Smooth muscle cell (in vitro differentiated cells): ENCODE measurements at regions not wholly inside any gene's neighbourhood (a gene's known extent, or its start where the extent isn't known, plus 50 kb on each side); places are given as distances from the start of the nearest gene placed in this dataset.

Experiments used
- DNase-seq: peaks from one replicate; lab custom pipeline; 2025; ENCODE audit not compliant: unreplicated experiment; lab: John Stamatoyannopoulos, UW
- H2AFZ ChIP-seq: fragments of 200-600 bp; sonication (generic); 2 replicates; pipeline ENCODE4 v1.6.0; 2016; ENCODE audit warnings: antibody characterized with exemption, low read depth, mild to moderate bottlenecking
- H3F3A ChIP-seq: fragments of 200-600 bp; sonication (generic); 2 replicates; pipeline ENCODE4 v1.6.0; 2017; ENCODE audit warnings: antibody characterized with exemption, low read depth
- H3K27ac ChIP-seq: fragments of 200-600 bp; sonication (generic); 2 replicates; pipeline ENCODE4 v1.5.1; 2016; ENCODE audit warnings: low read depth, mild to moderate bottlenecking
- H3K27me3 ChIP-seq: fragments of 200-600 bp; sonication (generic); 2 replicates; pipeline ENCODE4 v1.6.1; 2016; ENCODE audit warnings: low read depth, mild to moderate bottlenecking
- H3K36me3 ChIP-seq: fragments of 200-600 bp; sonication (generic); 2 replicates; pipeline ENCODE4 v1.5.1; 2016; ENCODE audit warnings: low read depth
- H3K4me1 ChIP-seq: fragments of 200-600 bp; sonication (generic); 2 replicates; pipeline ENCODE4 v1.5.1; 2016; ENCODE audit warnings: low read depth
- H3K4me2 ChIP-seq: fragments of 200-600 bp; sonication (generic); 2 replicates; pipeline ENCODE4 v1.6.0; 2016; ENCODE audit warnings: mild to moderate bottlenecking
- H3K4me3 ChIP-seq: fragments of 200-600 bp; sonication (generic); 2 replicates; pipeline ENCODE4 v1.5.1; 2016; ENCODE audit warnings: mild to moderate bottlenecking
- H3K79me2 ChIP-seq: fragments of 200-600 bp; sonication (generic); 2 replicates; pipeline ENCODE4 v1.6.0; 2016; ENCODE audit warnings: low read depth, mild to moderate bottlenecking
- H3K9ac ChIP-seq: fragments of 200-600 bp; sonication (generic); 2 replicates; pipeline ENCODE4 v1.6.0; 2016; ENCODE audit warnings: low read depth
- H3K9me3 ChIP-seq: fragments of 200-600 bp; sonication (generic); replicated peaks from 2 replicates; pipeline ENCODE4 v1.5.1; 2016; ENCODE audit warnings: low read depth
- H4K20me1 ChIP-seq: fragments of 200-600 bp; sonication (generic); 2 replicates; pipeline ENCODE4 v1.6.0; 2016; ENCODE audit warnings: low read depth
- WGBS: methylation state at CpG from one replicate; pipeline ENCODE4 v1.1.7; 2016; ENCODE audit warnings: low lambda C conversion rate; 5-methylcytosine and 5-hydroxymethylcytosine counted together
- TF ChIP-seq, protein P1 (sequence below): fragments of 200-600 bp; sonication (generic); IDR thresholded peaks from 2 replicates; pipeline ENCODE4 v1.5.1; 2017; ENCODE audit warnings: borderline replicate concordance, mild to moderate bottlenecking, antibody characterized with exemption; ENCODE audit not compliant: insufficient read depth, poor library complexity, severe bottlenecking

DNA sequence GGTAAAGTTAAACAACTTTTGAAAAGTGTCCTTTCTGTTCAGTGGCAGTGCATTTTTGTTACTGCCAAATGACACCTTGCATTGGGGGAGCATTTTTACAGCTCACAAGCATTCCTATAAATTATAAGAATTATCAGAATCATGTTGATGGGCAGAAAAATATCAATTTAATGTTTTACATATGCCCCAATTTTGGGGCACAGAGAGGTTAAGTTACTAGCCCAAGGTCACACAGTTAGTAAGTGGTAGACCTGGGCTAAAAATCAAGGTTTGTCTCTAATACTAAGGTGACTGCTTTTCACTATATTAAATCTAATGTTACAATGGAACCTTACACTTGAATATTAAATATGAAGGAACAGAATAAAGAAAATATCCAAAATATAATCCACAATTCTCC, 180.1 kb upstream of the IVNS1ABP start:
- Histone ChIP-seq H3K4me3 (no peak overlapping the region), H3K9me3 (no peaks in the 10 kb centered on the region), H3K4me1 (no peaks in the 10 kb centered on the region), H4K20me1 (no peaks in the 10 kb centered on the region), H3K9ac (no peak overlapping the region), H3K36me3 (no peaks in the 10 kb centered on the region), H3K27me3 (no peaks in the 10 kb centered on the region), H3K79me2 (no peaks in the 10 kb centered on the region), H2AFZ (no peak overlapping the region), H3K4me2 (no peak overlapping the region), H3K27ac (no peak overlapping the region), H3F3A (peaks cover 12% of the 10 kb centered on the region)
- no peak for DNase-seq
- TF ChIP-seq, protein P1, sequence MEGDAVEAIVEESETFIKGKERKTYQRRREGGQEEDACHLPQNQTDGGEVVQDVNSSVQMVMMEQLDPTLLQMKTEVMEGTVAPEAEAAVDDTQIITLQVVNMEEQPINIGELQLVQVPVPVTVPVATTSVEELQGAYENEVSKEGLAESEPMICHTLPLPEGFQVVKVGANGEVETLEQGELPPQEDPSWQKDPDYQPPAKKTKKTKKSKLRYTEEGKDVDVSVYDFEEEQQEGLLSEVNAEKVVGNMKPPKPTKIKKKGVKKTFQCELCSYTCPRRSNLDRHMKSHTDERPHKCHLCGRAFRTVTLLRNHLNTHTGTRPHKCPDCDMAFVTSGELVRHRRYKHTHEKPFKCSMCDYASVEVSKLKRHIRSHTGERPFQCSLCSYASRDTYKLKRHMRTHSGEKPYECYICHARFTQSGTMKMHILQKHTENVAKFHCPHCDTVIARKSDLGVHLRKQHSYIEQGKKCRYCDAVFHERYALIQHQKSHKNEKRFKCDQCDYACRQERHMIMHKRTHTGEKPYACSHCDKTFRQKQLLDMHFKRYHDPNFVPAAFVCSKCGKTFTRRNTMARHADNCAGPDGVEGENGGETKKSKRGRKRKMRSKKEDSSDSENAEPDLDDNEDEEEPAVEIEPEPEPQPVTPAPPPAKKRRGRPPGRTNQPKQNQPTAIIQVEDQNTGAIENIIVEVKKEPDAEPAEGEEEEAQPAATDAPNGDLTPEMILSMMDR, result no peak

DNA sequence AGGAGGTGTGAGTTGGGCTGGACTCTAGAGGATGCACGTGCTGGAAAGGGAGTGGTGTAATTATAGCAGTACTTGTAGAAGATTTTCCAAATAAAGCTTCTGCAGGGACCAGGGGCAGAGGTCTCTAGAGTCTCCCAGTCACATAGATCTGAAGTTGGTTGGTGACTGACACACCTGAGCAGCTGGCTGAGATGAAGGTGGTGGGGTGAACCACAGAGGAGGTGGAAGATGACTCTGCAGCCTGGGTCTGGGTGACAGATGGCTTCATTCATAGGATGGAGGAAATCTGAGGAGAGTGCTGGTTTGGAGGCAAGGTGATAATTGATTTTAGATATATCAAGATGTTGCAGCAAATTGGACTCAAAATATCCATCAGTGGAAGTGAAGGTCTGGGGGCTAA, 178.9 kb upstream of the IVNS1ABP start:
- Histone ChIP-seq H3K9ac (no peak overlapping the region), H3F3A (peaks cover 12% of the 10 kb centered on the region), H4K20me1 (no peaks in the 10 kb centered on the region), H3K4me3 (no peak overlapping the region), H3K4me1 (no peaks in the 10 kb centered on the region), H3K36me3 (no peaks in the 10 kb centered on the region), H3K4me2 (no peak overlapping the region), H2AFZ (no peak overlapping the region), H3K79me2 (no peaks in the 10 kb centered on the region), H3K9me3 (no peaks in the 10 kb centered on the region), H3K27me3 (no peaks in the 10 kb centered on the region), H3K27ac (no peak overlapping the region)
- 50% methylated on average over 1 of the region's 1 CpG for WGBS
- TF ChIP-seq, protein P1, result no peak
- no peak for DNase-seq

GRCh38 chr1:185495007-185495406, 178.0 kb upstream of the IVNS1ABP start:
- Histone ChIP-seq H3K27me3 (no peaks in the 10 kb centered on the region), H3K4me2 (no peak overlapping the region), H3K4me3 (no peak overlapping the region), H3F3A (peaks cover 6% of the 10 kb centered on the region), H3K9ac (no peak overlapping the region), H3K9me3 (no peaks in the 10 kb centered on the region), H3K4me1 (no peaks in the 10 kb centered on the region), H2AFZ (no peak overlapping the region), H3K27ac (no peak overlapping the region), H3K36me3 (no peaks in the 10 kb centered on the region), H4K20me1 (no peaks in the 10 kb centered on the region), H3K79me2 (no peaks in the 10 kb centered on the region)
- TF ChIP-seq, protein P1, result no peak
- no peak for DNase-seq

- DNase-seq, result no peak
- TF ChIP-seq, protein P1, result no peak
- Histone ChIP-seq H3K9me3 (no peaks in the 10 kb centered on the region), H3K36me3 (no peaks in the 10 kb centered on the region), H3K4me3 (no peak overlapping the region), H3K4me2 (no peak overlapping the region), H3K27me3 (no peaks in the 10 kb centered on the region), H2AFZ (peak overlapping the region; percentile 2), H3K79me2 (no peaks in the 10 kb centered on the region), H3K9ac (no peak overlapping the region), H4K20me1 (no peaks in the 10 kb centered on the region), H3K4me1 (no peaks in the 10 kb centered on the region), H3K27ac (no peak overlapping the region), H3F3A (peaks cover 5% of the 10 kb centered on the region)
Observed at GRCh38 chr1:185492089-185492825, 175.2 kb upstream of the IVNS1ABP start.
